Ectodermal cell (in vitro differentiated cells): ENCODE measurements at regions not wholly inside any gene's neighbourhood (a gene's known extent, or its start where the extent isn't known, plus 50 kb on each side); places are given as distances from the start of the nearest gene placed in this dataset.

Experiments used
- H3K27ac ChIP-seq: 2 replicates; pipeline ENCODE4 v1.7.0; 2013; ENCODE audit warnings: mild to moderate bottlenecking, low read depth, low read length; ENCODE audit not compliant: insufficient read depth, poor library complexity, severe bottlenecking
- H3K27me3 ChIP-seq: 2 replicates; pipeline ENCODE4 v1.7.0; 2013; ENCODE audit warnings: mild to moderate bottlenecking, low read length; ENCODE audit not compliant: insufficient read depth, control insufficient read depth, poor library complexity, severe bottlenecking
- H3K36me3 ChIP-seq: one replicate; pipeline ENCODE4 v1.7.0; 2013; ENCODE audit warnings: low read length; ENCODE audit not compliant: control insufficient read depth, insufficient read depth
- H3K4me1 ChIP-seq: one replicate; pipeline ENCODE4 v1.7.0; 2013; ENCODE audit warnings: low read length; ENCODE audit not compliant: control insufficient read depth, insufficient read depth
- H3K4me3 ChIP-seq: 2 replicates; pipeline ENCODE4 v1.7.0; 2013; ENCODE audit warnings: low read depth, low read length, control low read depth; ENCODE audit not compliant: insufficient read depth
- H3K9me3 ChIP-seq: 2 replicates; pipeline ENCODE4 v1.7.0; 2013; ENCODE audit warnings: mild to moderate bottlenecking, low read length, moderate library complexity; ENCODE audit not compliant: control insufficient read depth
- WGBS, 2 experiments: methylation state at CpG; one replicate each; pipeline ENCODE4 v1.1.7; 2013; ENCODE audit warnings: missing lambda C conversion rate in 2 of 2; 5-methylcytosine and 5-hydroxymethylcytosine counted together

DNA sequence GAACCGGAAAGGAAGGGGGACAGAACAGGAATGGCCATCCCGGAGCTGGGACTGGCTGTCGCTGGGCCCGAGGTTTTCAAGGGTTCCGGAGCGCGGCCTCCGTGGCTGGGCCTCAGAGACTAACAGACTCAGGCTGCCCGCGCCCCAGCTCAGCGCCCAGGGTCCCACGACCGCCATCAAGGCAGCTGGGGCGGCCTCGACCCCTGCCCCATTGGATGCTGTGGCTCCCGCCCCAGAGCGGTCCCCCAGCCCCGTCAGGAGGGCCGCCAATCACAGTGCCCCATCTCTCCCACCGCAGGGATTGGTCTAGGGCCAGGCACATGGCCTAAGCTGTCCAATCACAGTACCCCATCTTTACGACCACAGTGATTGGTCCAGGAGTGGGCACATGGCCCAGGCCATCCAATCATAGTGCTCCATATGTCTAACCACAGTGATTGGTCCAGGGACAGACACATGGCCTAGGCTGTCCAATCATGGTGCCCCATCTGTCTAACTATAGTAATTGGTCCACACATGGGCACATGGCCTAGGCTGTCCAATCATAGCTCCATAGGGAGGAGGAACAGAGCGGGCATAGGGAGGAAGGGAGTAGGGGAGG lies 105.3 kb upstream of the NKX1-1 start:
- Histone ChIP-seq H3K36me3 (no peaks in the 10 kb centered on the region), H3K27ac (no peak overlapping the region), H3K27me3 (peaks cover 7% of the 10 kb centered on the region), H3K4me1 (peaks cover 8% of the 10 kb centered on the region), H3K4me3 (no peak overlapping the region), H3K9me3 (no peaks in the 10 kb centered on the region)
- WGBS, 2 experiments = 96% methylated on average over 22 of the region's 22 CpGs

DNA sequence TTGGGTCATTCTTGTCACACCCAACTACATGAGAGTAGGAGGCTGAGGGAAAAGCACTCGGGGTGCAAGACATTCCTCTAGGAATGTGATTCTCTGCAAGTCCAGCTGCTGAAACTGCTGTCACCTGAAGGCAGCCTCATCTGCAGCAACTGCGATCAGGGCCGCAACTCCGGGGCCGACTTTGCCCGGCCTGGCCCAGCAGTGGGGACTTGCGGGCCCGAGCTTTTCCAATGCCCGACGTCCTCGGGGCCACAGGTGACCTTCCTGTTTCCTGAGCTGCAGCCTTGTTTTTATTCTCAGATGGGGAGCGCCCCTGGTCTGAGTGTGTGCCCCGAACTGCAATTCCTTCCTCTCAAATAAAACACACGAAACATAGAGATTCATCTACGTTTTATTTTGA lies 104.7 kb upstream of the NKX1-1 start:
- H3K4me1 ChIP-seq = peaks cover 14% of the 10 kb centered on the region
- 94% methylated on average over 15 of the region's 15 CpGs for WGBS, 2 experiments
- H3K36me3 ChIP-seq = no peaks in the 10 kb centered on the region
- H3K4me3 ChIP-seq = no peak overlapping the region
- H3K27ac ChIP-seq = no peak overlapping the region
- no peaks in the 10 kb centered on the region for H3K9me3 ChIP-seq
- H3K27me3 ChIP-seq = peaks cover 7% of the 10 kb centered on the region

DNA sequence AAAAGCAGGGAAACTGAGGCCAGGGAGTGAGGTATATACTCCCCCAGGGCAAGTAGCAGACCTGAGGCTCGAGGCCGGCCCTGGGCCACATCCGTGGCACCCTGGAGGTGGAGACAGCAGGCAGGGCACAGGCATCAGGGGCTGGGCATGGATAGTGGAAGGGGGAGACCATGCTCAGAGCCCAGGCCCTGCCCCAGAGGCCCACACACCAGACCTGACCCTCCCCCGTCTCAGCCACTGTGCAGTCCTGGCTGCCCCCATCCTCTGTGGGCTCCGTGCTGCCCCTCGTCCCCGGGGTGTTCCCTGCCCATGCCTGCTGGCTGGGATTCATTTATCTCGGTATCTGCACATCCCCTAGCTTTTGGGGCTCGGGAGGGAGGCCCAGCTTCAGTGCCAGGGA lies 103.1 kb upstream of the NKX1-1 start:
- H3K27ac ChIP-seq = no peak overlapping the region
- H3K9me3 ChIP-seq = no peaks in the 10 kb centered on the region
- WGBS, 2 experiments = 88 to 96% methylated on average over 9 of the region's 9 CpGs
- H3K4me1 ChIP-seq = peaks cover 20% of the 10 kb centered on the region
- peaks cover 4% of the 10 kb centered on the region for H3K27me3 ChIP-seq
- H3K4me3 ChIP-seq = no peak overlapping the region
- no peaks in the 10 kb centered on the region for H3K36me3 ChIP-seq

DNA sequence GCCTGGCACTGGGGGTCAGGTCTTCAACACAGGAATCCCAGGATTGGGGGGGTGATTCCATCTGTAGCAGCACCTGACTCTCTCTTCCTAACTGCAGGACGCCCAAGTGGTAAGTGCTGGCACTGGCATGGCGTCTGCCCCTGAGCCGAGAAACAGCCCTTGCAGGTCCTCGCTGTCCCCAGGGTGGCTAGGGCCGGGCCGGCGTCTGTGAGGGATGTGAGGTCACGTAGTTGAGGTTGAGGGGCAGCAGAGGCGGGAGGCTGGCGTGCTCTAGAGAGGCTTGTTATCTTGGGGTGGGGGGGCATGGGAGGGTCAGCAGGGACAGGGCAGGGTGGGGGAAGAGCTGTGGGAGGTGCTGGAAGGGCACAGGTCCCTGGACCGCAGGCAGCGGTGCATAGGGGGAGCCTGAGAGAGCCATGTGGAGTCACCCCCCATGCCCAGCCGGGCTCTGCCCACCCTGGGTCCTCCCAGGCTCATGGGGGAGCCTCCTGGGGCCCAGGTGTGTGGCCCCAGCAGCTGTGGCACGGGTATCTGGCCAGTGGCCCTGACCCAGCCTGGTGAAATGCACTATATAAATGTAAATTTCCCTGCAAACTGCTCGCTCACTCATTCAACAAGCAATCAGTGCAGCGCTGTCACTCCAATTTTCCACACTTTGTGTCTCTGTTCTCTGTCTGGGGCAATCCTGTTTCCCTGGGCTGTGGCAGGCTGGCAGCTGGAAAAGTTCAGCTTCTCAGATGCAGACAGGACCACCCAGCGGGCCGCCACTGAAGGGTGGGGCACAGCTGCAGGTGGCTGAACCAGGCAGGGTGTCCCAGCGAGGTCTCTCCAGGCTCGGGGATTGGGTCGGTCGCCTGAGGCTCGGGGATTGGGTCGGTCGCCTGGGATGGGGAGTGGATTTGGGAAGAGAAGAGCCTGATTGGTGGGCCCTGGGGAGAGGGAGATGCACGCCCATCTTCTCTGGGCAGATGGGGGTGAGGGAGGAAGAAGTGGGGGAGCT lies 102.2 kb upstream of the NKX1-1 start:
- no peaks in the 10 kb centered on the region for H3K9me3 ChIP-seq
- peaks cover 3% of the 10 kb centered on the region for H3K27me3 ChIP-seq
- no peaks in the 10 kb centered on the region for H3K36me3 ChIP-seq
- no peak overlapping the region for H3K27ac ChIP-seq
- H3K4me1 ChIP-seq = peaks cover 20% of the 10 kb centered on the region
- WGBS, 2 experiments = 81 to 85% methylated on average over 26 of the region's 26 CpGs
- no peak overlapping the region for H3K4me3 ChIP-seq

DNA sequence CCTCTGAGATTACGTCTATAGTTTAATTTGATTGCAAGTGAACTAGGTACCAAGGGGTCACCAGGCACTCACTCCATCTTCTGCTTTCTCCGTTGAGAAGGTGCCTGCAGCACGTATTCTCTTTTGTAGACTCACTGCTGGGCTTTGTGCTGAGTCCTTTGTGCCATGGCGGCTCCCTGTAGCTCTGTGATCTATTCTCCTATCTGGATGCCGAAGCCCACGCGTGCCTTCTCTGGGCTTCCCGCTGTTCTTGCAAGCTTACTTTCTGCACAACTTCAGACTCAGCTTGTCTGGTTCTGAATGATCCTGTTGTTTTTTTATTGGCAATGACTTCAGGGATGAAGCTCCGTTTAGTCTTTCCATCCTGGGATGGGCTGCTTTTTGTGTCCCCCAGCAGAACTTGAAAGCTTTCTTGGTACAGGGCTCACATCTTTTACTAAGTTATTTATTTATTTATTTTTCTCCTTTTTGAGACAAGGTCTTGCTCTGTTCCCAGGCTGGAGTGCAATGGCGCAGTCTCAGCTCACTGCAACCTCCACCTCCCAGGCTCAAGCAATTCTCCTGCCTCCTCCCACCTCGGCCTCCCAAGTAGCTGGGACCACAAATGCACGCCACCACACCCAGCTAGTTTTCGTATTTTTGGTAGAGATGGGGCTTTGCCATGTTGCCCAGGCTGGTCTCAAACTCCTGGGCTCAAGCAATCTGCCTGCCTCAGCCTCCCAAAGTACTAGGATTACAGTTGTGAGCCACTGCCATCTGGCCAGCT lies 100.9 kb upstream of the NKX1-1 start:
- Histone ChIP-seq H3K36me3 (no peaks in the 10 kb centered on the region), H3K4me1 (peaks cover 20% of the 10 kb centered on the region), H3K27me3 (no peaks in the 10 kb centered on the region), H3K27ac (no peak overlapping the region), H3K4me3 (no peak overlapping the region), H3K9me3 (no peaks in the 10 kb centered on the region)
- WGBS, 2 experiments = 40 to 43% methylated on average over 13 of the region's 13 CpGs

DNA sequence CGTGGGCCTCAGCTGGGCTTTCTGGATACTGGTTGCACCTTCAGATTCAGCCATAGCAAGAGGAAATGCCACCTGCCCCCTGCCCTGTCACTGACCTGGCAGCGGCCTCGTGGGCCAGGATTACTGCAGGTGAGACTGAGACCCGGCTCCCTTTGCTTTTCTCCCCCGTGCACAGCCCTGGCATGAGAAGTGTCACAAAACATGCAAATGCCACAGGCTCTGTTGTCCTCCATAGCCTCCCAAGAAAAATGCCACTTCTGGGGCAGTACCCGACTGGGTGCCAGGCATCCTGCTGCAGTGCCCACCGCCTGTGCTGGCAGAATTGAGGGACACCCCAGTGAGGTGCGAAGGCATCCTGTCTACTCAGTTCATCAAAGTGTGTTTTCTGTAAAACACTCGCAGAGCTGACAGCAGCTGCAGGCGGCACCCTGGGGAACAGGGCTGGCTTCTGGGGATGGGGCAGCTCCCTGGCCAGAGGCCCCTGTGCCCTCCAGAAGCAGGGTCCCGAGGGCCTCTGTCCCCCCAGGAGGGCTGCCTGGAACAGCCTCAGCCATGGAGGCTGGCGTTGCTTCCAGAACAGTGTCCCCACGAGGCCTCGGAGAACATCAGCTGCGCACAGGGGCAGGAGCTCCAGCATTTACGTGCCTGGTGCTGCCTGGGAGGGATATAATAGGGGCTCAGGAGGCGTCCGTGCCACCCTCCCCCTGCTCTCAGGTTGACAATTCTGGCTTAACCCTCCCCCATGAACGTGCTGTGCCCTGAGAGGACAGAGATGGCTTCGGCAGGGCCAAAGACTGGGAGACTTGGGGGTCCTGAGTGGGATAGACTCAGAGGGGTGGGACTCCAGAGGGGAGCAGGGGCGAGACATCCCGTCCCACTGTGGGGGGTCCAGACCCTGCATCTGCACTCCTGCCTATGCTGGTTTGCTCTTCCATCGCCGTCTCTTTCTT lies 99.5 kb upstream of the NKX1-1 start:
- WGBS, 2 experiments = 69 to 72% methylated on average over 24 of the region's 24 CpGs
- Histone ChIP-seq H3K27ac (no peak overlapping the region), H3K27me3 (no peaks in the 10 kb centered on the region), H3K4me1 (peaks cover 20% of the 10 kb centered on the region), H3K9me3 (no peaks in the 10 kb centered on the region), H3K4me3 (no peak overlapping the region), H3K36me3 (no peaks in the 10 kb centered on the region)

DNA sequence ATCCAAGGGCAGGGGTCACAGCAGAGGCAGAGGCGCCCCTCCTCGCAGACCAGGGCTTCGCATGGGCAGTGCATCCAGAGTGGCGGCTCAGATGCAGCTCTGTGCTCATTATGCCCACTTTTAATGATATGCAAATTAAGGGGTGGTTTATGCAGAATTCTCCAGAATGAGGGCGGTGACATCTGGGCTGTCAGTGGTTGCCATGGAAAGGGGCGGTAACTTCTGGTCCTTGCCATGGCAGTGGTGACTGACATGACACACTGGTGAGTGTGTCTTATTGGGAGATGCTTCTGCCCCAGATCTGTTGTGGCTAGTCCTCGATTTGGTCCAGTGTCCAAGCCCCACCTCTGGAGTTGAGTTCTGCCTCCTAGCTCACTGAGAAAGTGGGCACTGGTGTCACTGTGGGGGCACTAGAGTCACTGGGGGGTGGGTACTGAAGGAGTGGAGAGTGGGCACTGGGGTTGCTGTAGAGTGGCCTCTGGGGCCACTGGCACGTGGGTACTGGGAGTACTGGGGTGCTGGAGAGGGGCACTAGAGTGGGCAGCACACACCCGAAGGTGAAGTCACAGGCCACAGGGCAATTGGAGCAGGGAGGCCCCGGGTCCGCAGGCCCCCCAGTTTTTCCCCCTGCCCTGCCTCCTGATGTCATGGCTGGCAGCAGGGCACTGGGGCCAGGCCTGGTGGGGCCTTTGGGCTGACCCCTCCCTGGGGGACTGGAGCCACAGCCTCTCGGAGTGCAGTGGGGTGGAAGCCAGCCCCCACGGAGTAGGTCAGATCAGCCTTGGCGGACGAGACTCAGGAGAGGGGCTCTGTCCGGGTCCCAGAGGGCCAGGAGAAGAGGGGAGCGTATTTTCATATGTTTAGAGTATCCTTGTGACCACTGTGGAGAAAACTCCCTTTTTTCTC lies 98.6 kb upstream of the NKX1-1 start:
- H3K27me3 ChIP-seq = no peaks in the 10 kb centered on the region
- H3K9me3 ChIP-seq = no peaks in the 10 kb centered on the region
- H3K4me1 ChIP-seq = peaks cover 20% of the 10 kb centered on the region
- H3K27ac ChIP-seq = no peak overlapping the region
- no peaks in the 10 kb centered on the region for H3K36me3 ChIP-seq
- H3K4me3 ChIP-seq = no peak overlapping the region
- 93% methylated on average over 17 of the region's 17 CpGs for WGBS, 2 experiments

DNA sequence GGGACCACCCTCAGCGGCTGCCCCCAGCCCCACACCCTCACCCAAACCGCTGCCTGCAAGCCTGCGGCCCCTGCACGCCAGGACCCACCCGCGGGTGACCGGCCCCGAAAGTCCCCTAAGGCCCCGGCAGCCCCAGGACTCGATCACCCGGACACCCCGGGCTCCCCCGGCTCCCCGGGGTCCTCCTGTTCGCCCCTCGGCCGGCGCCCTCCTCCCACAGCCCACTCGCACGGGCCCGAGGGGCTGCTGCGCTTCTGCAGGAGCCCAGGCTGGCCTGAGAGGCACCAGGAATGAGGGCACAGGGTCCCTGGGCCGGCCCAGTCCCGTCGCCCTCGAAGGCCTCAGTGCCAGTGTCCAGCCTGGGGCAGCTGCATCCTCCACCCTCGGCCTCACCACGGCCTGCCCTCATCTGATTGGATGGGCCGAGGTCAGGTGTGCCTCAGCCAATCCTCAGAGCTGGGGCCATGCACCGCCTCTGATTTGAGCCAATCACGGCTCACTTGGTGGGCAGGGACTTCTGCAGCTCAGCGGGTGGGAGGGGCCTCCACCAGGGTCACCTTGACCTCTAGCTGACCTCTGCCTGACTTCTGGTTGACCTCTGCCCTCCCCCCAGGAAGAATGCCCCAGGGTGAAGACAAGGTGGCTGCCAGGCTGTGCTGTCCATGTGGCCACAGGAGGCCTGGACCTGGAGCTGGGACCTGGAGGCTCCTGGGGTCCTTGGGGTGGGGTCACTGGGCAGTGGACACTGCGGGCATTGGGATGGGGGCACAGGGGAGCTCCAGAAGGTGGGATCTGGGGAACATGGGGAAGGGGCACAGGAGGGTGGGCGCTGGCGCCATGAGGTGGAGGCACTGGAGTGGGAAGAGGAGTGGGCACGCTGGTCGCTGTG lies 97.6 kb upstream of the NKX1-1 start:
- Histone ChIP-seq H3K36me3 (no peaks in the 10 kb centered on the region), H3K27me3 (peaks cover 2% of the 10 kb centered on the region), H3K4me1 (peaks cover 14% of the 10 kb centered on the region), H3K27ac (no peak overlapping the region), H3K9me3 (no peaks in the 10 kb centered on the region), H3K4me3 (no peak overlapping the region)
- 94 to 95% methylated on average over 37 of the region's 37 CpGs for WGBS, 2 experiments
